GM23338 (cell line): ENCODE measurements at regions not wholly inside any gene's neighbourhood (a gene's known extent, or its start where the extent isn't known, plus 50 kb on each side); places are given as distances from the start of the nearest gene placed in this dataset.

ENCODE experiments used
- ATAC-seq: fragments of 200-7000 bp; cut with Tn5 transposase; 3 replicates; pipeline ENCODE4 v1.9.1; 2020
- DNase-seq: peaks from one replicate; pipeline ENCODE4 v3.0.0-alpha.2; 2015; ENCODE audit warnings: low spot score
- H2AFZ ChIP-seq: fragments of 200-600 bp; sonication (generic); 2 replicates; pipeline ENCODE4 v1.8.0; 2016; ENCODE audit warnings: antibody characterized with exemption, mild to moderate bottlenecking, moderate library complexity
- H3F3A ChIP-seq: fragments of 200-600 bp; sonication (generic); replicated peaks from 2 replicates; pipeline ENCODE4 v1.8.0; 2017; ENCODE audit warnings: antibody characterized with exemption, mixed run types, low read depth
- H3K27ac ChIP-seq: fragments of 200-600 bp; sonication (generic); 2 replicates; pipeline ENCODE4 v1.6.1; 2016; ENCODE audit warnings: low read depth
- H3K27me3 ChIP-seq: fragments of 200-600 bp; sonication (generic); 2 replicates; pipeline ENCODE4 v1.8.0; 2016; ENCODE audit warnings: mild to moderate bottlenecking, mixed run types, moderate library complexity; ENCODE audit not compliant: insufficient read depth
- H3K36me3 ChIP-seq: fragments of 200-600 bp; sonication (generic); 2 replicates; pipeline ENCODE4 v1.8.0; 2016; ENCODE audit warnings: mild to moderate bottlenecking; ENCODE audit not compliant: insufficient read depth
- H3K4me1 ChIP-seq: fragments of 200-600 bp; sonication (generic); 2 replicates; pipeline ENCODE4 v1.8.0; 2016; ENCODE audit warnings: mild to moderate bottlenecking, moderate library complexity; ENCODE audit not compliant: insufficient read depth
- H3K4me2 ChIP-seq: fragments of 200-600 bp; sonication (generic); 2 replicates; pipeline ENCODE4 v1.7.1; 2017; ENCODE audit warnings: mixed run types
- H3K4me3 ChIP-seq: fragments of 200-600 bp; sonication (generic); 2 replicates; pipeline ENCODE4 v1.6.1; 2016; ENCODE audit warnings: mixed run types
- H3K79me2 ChIP-seq: fragments of 200-600 bp; sonication (generic); replicated peaks from 2 replicates; pipeline ENCODE4 v1.8.0; 2017; ENCODE audit warnings: mild to moderate bottlenecking; ENCODE audit not compliant: insufficient read depth
- H3K9me2 ChIP-seq: fragments of 200-600 bp; sonication (generic); 2 replicates; pipeline ENCODE4 v1.8.0; 2017; ENCODE audit not compliant: insufficient read depth
- H4K20me1 ChIP-seq: fragments of 200-600 bp; sonication (generic); replicated peaks from 2 replicates; pipeline ENCODE4 v1.8.0; 2017; ENCODE audit warnings: mild to moderate bottlenecking; ENCODE audit not compliant: insufficient read depth
- H3K27ac Mint-ChIP-seq: 2 replicates; pipeline ENCODE4 v1.8.0; 2020; ENCODE audit warnings: inconsistent platforms, mild to moderate bottlenecking, moderate library complexity, mixed read lengths
- H3K27me3 Mint-ChIP-seq: 3 replicates; pipeline ENCODE4 v1.8.0; 2022; ENCODE audit warnings: low read depth, mild to moderate bottlenecking, moderate library complexity, mixed read lengths, inconsistent platforms; ENCODE audit not compliant: insufficient read depth, poor library complexity
- H3K36me3 Mint-ChIP-seq: 3 replicates; pipeline ENCODE4 v1.8.0; 2021; ENCODE audit warnings: low read depth, mild to moderate bottlenecking, inconsistent platforms, moderate library complexity, mixed read lengths
- H3K4me1 Mint-ChIP-seq: 3 replicates; pipeline ENCODE4 v1.8.0; 2020; ENCODE audit warnings: mild to moderate bottlenecking, inconsistent platforms, mixed read lengths
- H3K4me3 Mint-ChIP-seq: 3 replicates; pipeline ENCODE4 v1.8.0; 2021; ENCODE audit warnings: moderate library complexity, mild to moderate bottlenecking, inconsistent platforms, mixed read lengths
- H3K9me3 Mint-ChIP-seq: 3 replicates; pipeline ENCODE4 v1.8.0; 2020; ENCODE audit warnings: moderate library complexity, mild to moderate bottlenecking, inconsistent platforms, mixed read lengths
- CREB1 ChIP-seq: fragments of 250-450 bp; sonication (Bioruptor Pico); IDR thresholded peaks from 2 replicates; pipeline ENCODE4 v1.5.0; 2020; ENCODE audit warnings: low read depth, mild to moderate bottlenecking, moderate library complexity
- EZH2 ChIP-seq: fragments of 200-600 bp; sonication (generic); IDR thresholded peaks from one replicate; pipeline ENCODE4 v1.8.0; 2017; ENCODE audit warnings: antibody characterized with exemption, mild to moderate bottlenecking, low read depth; ENCODE audit not compliant: unreplicated experiment
- EZH2phosphoT487 ChIP-seq: fragments of 200-600 bp; sonication (generic); IDR thresholded peaks from one replicate; pipeline ENCODE4 v1.8.1; 2018; ENCODE audit warnings: antibody characterized with exemption; ENCODE audit not compliant: unreplicated experiment
- JUNB ChIP-seq: IDR thresholded peaks from one replicate; pipeline ENCODE4 v1.6.1; 2016; ENCODE audit warnings: antibody characterized with exemption; ENCODE audit not compliant: unreplicated experiment
- NANOG ChIP-seq: IDR thresholded peaks from 2 replicates; pipeline ENCODE4 v1.6.1; 2016; ENCODE audit warnings: antibody characterized with exemption, borderline replicate concordance
- POLR2AphosphoS5 ChIP-seq: IDR thresholded peaks from 2 replicates; pipeline ENCODE4 v1.6.1; 2016; ENCODE audit warnings: antibody characterized with exemption, low read depth
- STAT1 ChIP-seq: IDR thresholded peaks from one replicate; pipeline ENCODE4 v1.6.1; 2016; ENCODE audit warnings: antibody characterized with exemption; ENCODE audit not compliant: unreplicated experiment
- ZNF114 ChIP-seq: fragments of 250-450 bp; sonication (Bioruptor Pico); IDR thresholded peaks from 2 replicates; pipeline ENCODE4 v1.5.0; 2020; ENCODE audit warnings: mild to moderate bottlenecking, moderate library complexity
- ZNF331 ChIP-seq: fragments of 250-450 bp; sonication (Bioruptor Pico); IDR thresholded peaks from 2 replicates; pipeline ENCODE4 v1.5.0; 2020; ENCODE audit warnings: low read depth, mild to moderate bottlenecking, moderate library complexity
- TF ChIP-seq, protein P1 (sequence below): fragments of 250-450 bp; sonication (Bioruptor Pico); IDR thresholded peaks from 2 replicates; pipeline ENCODE4 v1.5.0; 2020; ENCODE audit warnings: mild to moderate bottlenecking, moderate library complexity
- TF ChIP-seq, protein P2 (sequence below): IDR thresholded peaks from 2 replicates; pipeline ENCODE4 v1.6.1; 2016; ENCODE audit warnings: antibody characterized with exemption
- TF ChIP-seq, protein P3 (sequence below), 2 experiments: fragments of 200-600 bp in 1 of 2; sonication (generic) in 1 of 2; conservative IDR thresholded peaks; 2 replicates each; pipeline versions ENCODE4 v1.5.1 to v1.6.1; 2016 to 2017; ENCODE audit warnings: antibody characterized with exemption in 2 of 2, low read depth in 2 of 2, mild to moderate bottlenecking in 2 of 2, moderate library complexity in 1 of 2

DNA sequence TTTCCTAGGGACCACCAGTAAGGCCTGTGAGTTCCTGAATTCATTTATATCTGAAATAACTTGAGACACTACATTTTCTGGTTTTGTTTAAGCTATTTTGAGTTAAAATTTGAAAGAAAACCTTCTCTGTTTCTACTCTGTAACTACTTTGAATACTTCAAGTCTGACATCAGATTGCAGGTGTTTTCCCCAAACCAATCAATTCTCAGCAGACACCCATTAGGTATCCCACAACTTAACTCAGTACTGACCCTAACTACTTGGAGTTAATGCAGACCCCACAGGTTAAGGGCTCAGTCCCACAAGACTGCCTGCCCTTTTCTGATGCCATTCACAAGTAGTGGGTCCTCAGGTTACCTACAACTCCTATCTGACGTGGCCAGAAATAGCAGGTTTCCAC, 1100.0 kb upstream of the SLIT2 start:
- peaks cover 31% of the 10 kb centered on the region for H3K9me3 Mint-ChIP-seq

DNA sequence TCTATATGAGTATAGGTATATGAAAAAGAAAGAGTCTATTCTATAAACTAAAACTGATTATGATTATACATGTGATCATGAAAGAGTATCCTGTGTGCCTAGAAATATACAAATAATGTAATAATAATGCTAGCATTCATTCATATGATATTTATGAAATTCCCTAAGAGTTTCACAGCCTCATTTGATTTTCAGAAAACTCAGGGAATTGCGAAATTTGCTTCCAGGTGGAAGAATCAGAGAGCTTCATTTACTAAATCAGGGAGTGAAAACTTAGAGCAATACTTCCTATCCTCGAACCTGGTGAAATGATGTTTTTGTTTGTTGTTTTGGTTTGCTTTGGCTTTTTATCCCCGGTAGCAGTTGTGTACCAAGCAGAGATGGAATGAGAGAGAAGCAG, 1105.7 kb upstream of the SLIT2 start:
- Mint-ChIP-seq H3K4me3 (no peak overlapping the region), H3K9me3 (no peaks in the 10 kb centered on the region), H3K4me1 (peaks cover 6% of the 10 kb centered on the region), H3K27me3 (peaks cover 2% of the 10 kb centered on the region), H3K36me3 (no peaks in the 10 kb centered on the region), H3K27ac (no peak overlapping the region)
- Histone ChIP-seq H3K4me2 (no peak overlapping the region), H3F3A (no peaks in the 10 kb centered on the region), H3K4me3 (no peak overlapping the region), H2AFZ (no peak overlapping the region), H4K20me1 (no peaks in the 10 kb centered on the region), H3K27ac (no peak overlapping the region), H3K27me3 (no peaks in the 10 kb centered on the region), H3K79me2 (no peaks in the 10 kb centered on the region), H3K4me1 (peaks cover 5% of the 10 kb centered on the region; the same call in 1 of the 2 replicates), H3K9me2 (no peaks in the 10 kb centered on the region), H3K36me3 (no peaks in the 10 kb centered on the region)
- no peak for ATAC-seq
- no peak for DNase-seq
- no peak for TF ChIP-seq NANOG
- TF ChIP-seq CREB1 (CRISPR knock-in tag): no peak
- TF ChIP-seq POLR2AphosphoS5: no peak
- TF ChIP-seq, protein P1, sequence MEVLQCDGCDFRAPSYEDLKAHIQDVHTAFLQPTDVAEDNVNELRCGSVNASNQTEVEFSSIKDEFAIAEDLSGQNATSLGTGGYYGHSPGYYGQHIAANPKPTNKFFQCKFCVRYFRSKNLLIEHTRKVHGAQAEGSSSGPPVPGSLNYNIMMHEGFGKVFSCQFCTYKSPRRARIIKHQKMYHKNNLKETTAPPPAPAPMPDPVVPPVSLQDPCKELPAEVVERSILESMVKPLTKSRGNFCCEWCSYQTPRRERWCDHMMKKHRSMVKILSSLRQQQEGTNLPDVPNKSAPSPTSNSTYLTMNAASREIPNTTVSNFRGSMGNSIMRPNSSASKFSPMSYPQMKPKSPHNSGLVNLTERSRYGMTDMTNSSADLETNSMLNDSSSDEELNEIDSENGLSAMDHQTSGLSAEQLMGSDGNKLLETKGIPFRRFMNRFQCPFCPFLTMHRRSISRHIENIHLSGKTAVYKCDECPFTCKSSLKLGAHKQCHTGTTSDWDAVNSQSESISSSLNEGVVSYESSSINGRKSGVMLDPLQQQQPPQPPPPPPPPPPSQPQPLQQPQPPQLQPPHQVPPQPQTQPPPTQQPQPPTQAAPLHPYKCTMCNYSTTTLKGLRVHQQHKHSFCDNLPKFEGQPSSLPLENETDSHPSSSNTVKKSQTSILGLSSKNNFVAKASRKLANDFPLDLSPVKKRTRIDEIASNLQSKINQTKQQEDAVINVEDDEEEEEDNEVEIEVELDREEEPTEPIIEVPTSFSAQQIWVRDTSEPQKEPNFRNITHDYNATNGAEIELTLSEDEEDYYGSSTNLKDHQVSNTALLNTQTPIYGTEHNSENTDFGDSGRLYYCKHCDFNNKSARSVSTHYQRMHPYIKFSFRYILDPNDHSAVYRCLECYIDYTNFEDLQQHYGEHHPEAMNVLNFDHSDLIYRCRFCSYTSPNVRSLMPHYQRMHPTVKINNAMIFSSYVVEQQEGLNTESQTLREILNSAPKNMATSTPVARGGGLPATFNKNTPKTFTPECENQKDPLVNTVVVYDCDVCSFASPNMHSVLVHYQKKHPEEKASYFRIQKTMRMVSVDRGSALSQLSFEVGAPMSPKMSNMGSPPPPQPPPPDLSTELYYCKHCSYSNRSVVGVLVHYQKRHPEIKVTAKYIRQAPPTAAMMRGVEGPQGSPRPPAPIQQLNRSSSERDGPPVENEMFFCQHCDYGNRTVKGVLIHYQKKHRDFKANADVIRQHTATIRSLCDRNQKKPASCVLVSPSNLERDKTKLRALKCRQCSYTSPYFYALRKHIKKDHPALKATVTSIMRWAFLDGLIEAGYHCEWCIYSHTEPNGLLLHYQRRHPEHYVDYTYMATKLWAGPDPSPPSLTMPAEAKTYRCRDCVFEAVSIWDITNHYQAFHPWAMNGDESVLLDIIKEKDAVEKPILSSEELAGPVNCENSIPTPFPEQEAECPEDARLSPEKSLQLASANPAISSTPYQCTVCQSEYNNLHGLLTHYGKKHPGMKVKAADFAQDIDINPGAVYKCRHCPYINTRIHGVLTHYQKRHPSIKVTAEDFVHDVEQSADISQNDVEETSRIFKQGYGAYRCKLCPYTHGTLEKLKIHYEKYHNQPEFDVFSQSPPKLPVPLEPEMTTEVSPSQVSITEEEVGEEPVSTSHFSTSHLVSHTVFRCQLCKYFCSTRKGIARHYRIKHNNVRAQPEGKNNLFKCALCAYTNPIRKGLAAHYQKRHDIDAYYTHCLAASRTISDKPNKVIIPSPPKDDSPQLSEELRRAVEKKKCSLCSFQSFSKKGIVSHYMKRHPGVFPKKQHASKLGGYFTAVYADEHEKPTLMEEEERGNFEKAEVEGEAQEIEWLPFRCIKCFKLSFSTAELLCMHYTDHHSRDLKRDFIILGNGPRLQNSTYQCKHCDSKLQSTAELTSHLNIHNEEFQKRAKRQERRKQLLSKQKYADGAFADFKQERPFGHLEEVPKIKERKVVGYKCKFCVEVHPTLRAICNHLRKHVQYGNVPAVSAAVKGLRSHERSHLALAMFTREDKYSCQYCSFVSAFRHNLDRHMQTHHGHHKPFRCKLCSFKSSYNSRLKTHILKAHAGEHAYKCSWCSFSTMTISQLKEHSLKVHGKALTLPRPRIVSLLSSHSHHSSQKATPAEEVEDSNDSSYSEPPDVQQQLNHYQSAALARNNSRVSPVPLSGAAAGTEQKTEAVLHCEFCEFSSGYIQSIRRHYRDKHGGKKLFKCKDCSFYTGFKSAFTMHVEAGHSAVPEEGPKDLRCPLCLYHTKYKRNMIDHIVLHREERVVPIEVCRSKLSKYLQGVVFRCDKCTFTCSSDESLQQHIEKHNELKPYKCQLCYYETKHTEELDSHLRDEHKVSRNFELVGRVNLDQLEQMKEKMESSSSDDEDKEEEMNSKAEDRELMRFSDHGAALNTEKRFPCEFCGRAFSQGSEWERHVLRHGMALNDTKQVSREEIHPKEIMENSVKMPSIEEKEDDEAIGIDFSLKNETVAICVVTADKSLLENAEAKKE: no peak
- TF ChIP-seq, protein P2, sequence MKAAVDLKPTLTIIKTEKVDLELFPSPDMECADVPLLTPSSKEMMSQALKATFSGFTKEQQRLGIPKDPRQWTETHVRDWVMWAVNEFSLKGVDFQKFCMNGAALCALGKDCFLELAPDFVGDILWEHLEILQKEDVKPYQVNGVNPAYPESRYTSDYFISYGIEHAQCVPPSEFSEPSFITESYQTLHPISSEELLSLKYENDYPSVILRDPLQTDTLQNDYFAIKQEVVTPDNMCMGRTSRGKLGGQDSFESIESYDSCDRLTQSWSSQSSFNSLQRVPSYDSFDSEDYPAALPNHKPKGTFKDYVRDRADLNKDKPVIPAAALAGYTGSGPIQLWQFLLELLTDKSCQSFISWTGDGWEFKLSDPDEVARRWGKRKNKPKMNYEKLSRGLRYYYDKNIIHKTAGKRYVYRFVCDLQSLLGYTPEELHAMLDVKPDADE: no peak
- TF ChIP-seq STAT1: no peak
- TF ChIP-seq ZNF114 (CRISPR knock-in tag): no peak
- TF ChIP-seq JUNB: no peak
- no peak for TF ChIP-seq EZH2phosphoT487
- TF ChIP-seq ZNF331 (CRISPR knock-in tag): no peak
- TF ChIP-seq, protein P3, sequence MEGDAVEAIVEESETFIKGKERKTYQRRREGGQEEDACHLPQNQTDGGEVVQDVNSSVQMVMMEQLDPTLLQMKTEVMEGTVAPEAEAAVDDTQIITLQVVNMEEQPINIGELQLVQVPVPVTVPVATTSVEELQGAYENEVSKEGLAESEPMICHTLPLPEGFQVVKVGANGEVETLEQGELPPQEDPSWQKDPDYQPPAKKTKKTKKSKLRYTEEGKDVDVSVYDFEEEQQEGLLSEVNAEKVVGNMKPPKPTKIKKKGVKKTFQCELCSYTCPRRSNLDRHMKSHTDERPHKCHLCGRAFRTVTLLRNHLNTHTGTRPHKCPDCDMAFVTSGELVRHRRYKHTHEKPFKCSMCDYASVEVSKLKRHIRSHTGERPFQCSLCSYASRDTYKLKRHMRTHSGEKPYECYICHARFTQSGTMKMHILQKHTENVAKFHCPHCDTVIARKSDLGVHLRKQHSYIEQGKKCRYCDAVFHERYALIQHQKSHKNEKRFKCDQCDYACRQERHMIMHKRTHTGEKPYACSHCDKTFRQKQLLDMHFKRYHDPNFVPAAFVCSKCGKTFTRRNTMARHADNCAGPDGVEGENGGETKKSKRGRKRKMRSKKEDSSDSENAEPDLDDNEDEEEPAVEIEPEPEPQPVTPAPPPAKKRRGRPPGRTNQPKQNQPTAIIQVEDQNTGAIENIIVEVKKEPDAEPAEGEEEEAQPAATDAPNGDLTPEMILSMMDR (conservative IDR thresholded peaks at IDR 0.05; ENCODE audit: low read depth in 2 of 2): no peak
- no peak for TF ChIP-seq EZH2

More for the DNA sequence above, 1100.0 kb upstream of the SLIT2 start:
- H3K4me2 ChIP-seq: no peak overlapping the region
- ATAC-seq: no peak
- Mint-ChIP-seq H3K36me3 (peaks cover 31% of the 10 kb centered on the region), H3K4me3 (no peak overlapping the region), H3K27me3 (no peaks in the 10 kb centered on the region), H3K4me1 (no peaks in the 10 kb centered on the region), H3K27ac (no peak overlapping the region)
- no peak for TF ChIP-seq JUNB
- no peak for TF ChIP-seq EZH2phosphoT487
- no peak for TF ChIP-seq CREB1 (CRISPR knock-in tag)
- no peak for TF ChIP-seq NANOG
- peaks cover 6% of the 10 kb centered on the region; the same call in 1 of the 2 replicates for H3K36me3 ChIP-seq
- H3K27ac ChIP-seq: no peak overlapping the region
- no peaks in the 10 kb centered on the region for H3K79me2 ChIP-seq
- no peaks in the 10 kb centered on the region for H3K4me1 ChIP-seq
- peak overlapping the region; percentile 72; the same call in 1 of the 2 replicates for H2AFZ ChIP-seq
- no peaks in the 10 kb centered on the region for H4K20me1 ChIP-seq
- H3F3A ChIP-seq: no peaks in the 10 kb centered on the region
- no peak for DNase-seq
- no peaks in the 10 kb centered on the region for H3K27me3 ChIP-seq
- no peaks in the 10 kb centered on the region for H3K9me2 ChIP-seq
- H3K4me3 ChIP-seq: no peak overlapping the region
